ENCODE measurements at regions not wholly inside any gene's neighbourhood (a gene's known extent, or its start where the extent isn't known, plus 50 kb on each side); places are given as distances from the start of the nearest gene placed in this dataset.

- no peak overlapping the region for H3K4me3 ChIP-seq (ENCODE audit: low read depth, low read length)
- no peaks in the 10 kb centered on the region for H3K9me3 ChIP-seq (ENCODE audit: control insufficient read depth, insufficient read depth, low read length)
- H3K9ac ChIP-seq (ENCODE audit: low read depth, low read length): no peak overlapping the region
- H3K4me1 ChIP-seq (ENCODE audit: control insufficient read depth, insufficient read depth, low read length): peaks cover 7% of the 10 kb centered on the region; the same call in 1 of the 2 replicates
- H3K27ac ChIP-seq (ENCODE audit: low read depth, low read length): no peak overlapping the region
- no peaks in the 10 kb centered on the region for H3K27me3 ChIP-seq (ENCODE audit: control insufficient read depth, insufficient read depth, low read length)
- no peaks in the 10 kb centered on the region for H3K36me3 ChIP-seq (ENCODE audit: control insufficient read depth, insufficient read depth, low read length)
These were observed 310.9 kb upstream of the KCNJ16 start for GRCh38 chr17:69764146-69764545.

- no peak overlapping the region for H3K27ac ChIP-seq (ENCODE audit: low read depth, low read length)
- no peaks in the 10 kb centered on the region for H3K9me3 ChIP-seq (ENCODE audit: control insufficient read depth, insufficient read depth, low read length)
- H3K9ac ChIP-seq (ENCODE audit: low read depth, low read length): no peak overlapping the region
- no peaks in the 10 kb centered on the region for H3K4me1 ChIP-seq (ENCODE audit: control insufficient read depth, insufficient read depth, low read length)
- H3K4me3 ChIP-seq (ENCODE audit: low read depth, low read length): no peak overlapping the region
- H3K36me3 ChIP-seq (ENCODE audit: control insufficient read depth, insufficient read depth, low read length): no peaks in the 10 kb centered on the region
- no peaks in the 10 kb centered on the region for H3K27me3 ChIP-seq (ENCODE audit: control insufficient read depth, insufficient read depth, low read length)
These were observed 306.0 kb upstream of the KCNJ16 start for GRCh38 chr17:69769050-69769449.

- Histone ChIP-seq H3K27me3 (ENCODE audit: control insufficient read depth, insufficient read depth, low read length) (no peaks in the 10 kb centered on the region), H3K9me3 (ENCODE audit: control insufficient read depth, insufficient read depth, low read length) (no peaks in the 10 kb centered on the region), H3K9ac (ENCODE audit: low read depth, low read length) (no peak overlapping the region), H3K4me3 (ENCODE audit: low read depth, low read length) (no peak overlapping the region), H3K27ac (ENCODE audit: low read depth, low read length) (no peak overlapping the region), H3K36me3 (ENCODE audit: control insufficient read depth, insufficient read depth, low read length) (no peaks in the 10 kb centered on the region), H3K4me1 (ENCODE audit: control insufficient read depth, insufficient read depth, low read length) (no peaks in the 10 kb centered on the region)
These were observed 301.9 kb upstream of the KCNJ16 start for GRCh38 chr17:69773081-69773480.

- no peak overlapping the region for H3K27ac ChIP-seq (ENCODE audit: low read depth, low read length)
These were observed 295.4 kb upstream of the KCNJ16 start for GRCh38 chr17:69779378-69780214.

GRCh38 chr17:69783865-69784264 is 291.2 kb upstream of the KCNJ16 start:
- Histone ChIP-seq H3K36me3 (ENCODE audit: control insufficient read depth, insufficient read depth, low read length) (no peaks in the 10 kb centered on the region), H3K9me3 (ENCODE audit: control insufficient read depth, insufficient read depth, low read length) (no peaks in the 10 kb centered on the region), H3K4me1 (ENCODE audit: control insufficient read depth, insufficient read depth, low read length) (0 out of 2 replicates have a peak, but pooled peaks cover 4% of the 10 kb centered on the region)

More at GRCh38 chr17:69779378-69780214, 295.4 kb upstream of the KCNJ16 start:
- no peak overlapping the region for H3K9ac ChIP-seq (ENCODE audit: low read depth, low read length)
- H3K9me3 ChIP-seq (ENCODE audit: control insufficient read depth, insufficient read depth, low read length): no peaks in the 10 kb centered on the region
- H3K36me3 ChIP-seq (ENCODE audit: control insufficient read depth, insufficient read depth, low read length): no peaks in the 10 kb centered on the region
- H3K4me1 ChIP-seq (ENCODE audit: control insufficient read depth, insufficient read depth, low read length): 0 out of 2 replicates have a peak, but pooled peaks cover 4% of the 10 kb centered on the region
- no peak overlapping the region for H3K4me3 ChIP-seq (ENCODE audit: low read depth, low read length)
- H3K27me3 ChIP-seq (ENCODE audit: control insufficient read depth, insufficient read depth, low read length): no peaks in the 10 kb centered on the region

GRCh38 chr17:69788957-69789356 is 286.1 kb upstream of the KCNJ16 start:
- Histone ChIP-seq H3K27me3 (ENCODE audit: control insufficient read depth, insufficient read depth, low read length) (no peaks in the 10 kb centered on the region), H3K4me3 (ENCODE audit: low read depth, low read length) (no peak overlapping the region), H3K9ac (ENCODE audit: low read depth, low read length) (no peak overlapping the region)

More at GRCh38 chr17:69783865-69784264, 291.2 kb upstream of the KCNJ16 start:
- no peaks in the 10 kb centered on the region for H3K27me3 ChIP-seq (ENCODE audit: control insufficient read depth, insufficient read depth, low read length)
- no peak overlapping the region for H3K4me3 ChIP-seq (ENCODE audit: low read depth, low read length)
- H3K9ac ChIP-seq (ENCODE audit: low read depth, low read length): no peak overlapping the region
- H3K27ac ChIP-seq (ENCODE audit: low read depth, low read length): no peak overlapping the region

GRCh38 chr17:69796078-69796477 is 278.9 kb upstream of the KCNJ16 start:
- Histone ChIP-seq H3K36me3 (ENCODE audit: control insufficient read depth, insufficient read depth, low read length) (no peaks in the 10 kb centered on the region), H3K4me3 (ENCODE audit: low read depth, low read length) (no peak overlapping the region), H3K27me3 (ENCODE audit: control insufficient read depth, insufficient read depth, low read length) (no peaks in the 10 kb centered on the region), H3K9ac (ENCODE audit: low read depth, low read length) (no peak overlapping the region), H3K27ac (ENCODE audit: low read depth, low read length) (no peak overlapping the region), H3K9me3 (ENCODE audit: control insufficient read depth, insufficient read depth, low read length) (no peaks in the 10 kb centered on the region), H3K4me1 (ENCODE audit: control insufficient read depth, insufficient read depth, low read length) (no peaks in the 10 kb centered on the region)

More at GRCh38 chr17:69788957-69789356, 286.1 kb upstream of the KCNJ16 start:
- Histone ChIP-seq H3K9me3 (ENCODE audit: control insufficient read depth, insufficient read depth, low read length) (no peaks in the 10 kb centered on the region), H3K4me1 (ENCODE audit: control insufficient read depth, insufficient read depth, low read length) (no peaks in the 10 kb centered on the region), H3K36me3 (ENCODE audit: control insufficient read depth, insufficient read depth, low read length) (no peaks in the 10 kb centered on the region), H3K27ac (ENCODE audit: low read depth, low read length) (no peak overlapping the region)

GRCh38 chr17:69800870-69801269 is 274.2 kb upstream of the KCNJ16 start:
- no peaks in the 10 kb centered on the region for H3K36me3 ChIP-seq (ENCODE audit: control insufficient read depth, insufficient read depth, low read length)
- H3K27me3 ChIP-seq (ENCODE audit: control insufficient read depth, insufficient read depth, low read length): no peaks in the 10 kb centered on the region
- H3K4me1 ChIP-seq (ENCODE audit: control insufficient read depth, insufficient read depth, low read length): no peaks in the 10 kb centered on the region; the same call in 1 of the 2 replicates
- no peak overlapping the region for H3K9ac ChIP-seq (ENCODE audit: low read depth, low read length)
- no peak overlapping the region for H3K4me3 ChIP-seq (ENCODE audit: low read depth, low read length)
- no peak overlapping the region for H3K27ac ChIP-seq (ENCODE audit: low read depth, low read length)
- H3K9me3 ChIP-seq (ENCODE audit: control insufficient read depth, insufficient read depth, low read length): no peaks in the 10 kb centered on the region

- Histone ChIP-seq H3K27ac (ENCODE audit: low read depth, low read length) (no peak overlapping the region), H3K4me3 (ENCODE audit: low read depth, low read length) (no peak overlapping the region), H3K4me1 (ENCODE audit: control insufficient read depth, insufficient read depth, low read length) (no peaks in the 10 kb centered on the region; the same call in 1 of the 2 replicates), H3K9me3 (ENCODE audit: control insufficient read depth, insufficient read depth, low read length) (no peaks in the 10 kb centered on the region), H3K27me3 (ENCODE audit: control insufficient read depth, insufficient read depth, low read length) (no peaks in the 10 kb centered on the region), H3K36me3 (ENCODE audit: control insufficient read depth, insufficient read depth, low read length) (no peaks in the 10 kb centered on the region), H3K9ac (ENCODE audit: low read depth, low read length) (no peak overlapping the region)
These were observed 273.7 kb upstream of the KCNJ16 start for GRCh38 chr17:69801368-69801767.

GRCh38 chr17:69802045-69802740 is 272.8 kb upstream of the KCNJ16 start:
- Histone ChIP-seq H3K4me1 (ENCODE audit: control insufficient read depth, insufficient read depth, low read length) (no peaks in the 10 kb centered on the region; the same call in 1 of the 2 replicates), H3K27me3 (ENCODE audit: control insufficient read depth, insufficient read depth, low read length) (no peaks in the 10 kb centered on the region), H3K4me3 (ENCODE audit: low read depth, low read length) (no peak overlapping the region), H3K27ac (ENCODE audit: low read depth, low read length) (no peak overlapping the region), H3K9me3 (ENCODE audit: control insufficient read depth, insufficient read depth, low read length) (no peaks in the 10 kb centered on the region), H3K36me3 (ENCODE audit: control insufficient read depth, insufficient read depth, low read length) (no peaks in the 10 kb centered on the region), H3K9ac (ENCODE audit: low read depth, low read length) (no peak overlapping the region)

- H3K9ac ChIP-seq (ENCODE audit: low read depth, low read length): no peak overlapping the region
- H3K27ac ChIP-seq (ENCODE audit: low read depth, low read length): no peak overlapping the region
- no peaks in the 10 kb centered on the region for H3K27me3 ChIP-seq (ENCODE audit: control insufficient read depth, insufficient read depth, low read length)
- H3K36me3 ChIP-seq (ENCODE audit: control insufficient read depth, insufficient read depth, low read length): no peaks in the 10 kb centered on the region
- no peaks in the 10 kb centered on the region for H3K9me3 ChIP-seq (ENCODE audit: control insufficient read depth, insufficient read depth, low read length)
- H3K4me1 ChIP-seq (ENCODE audit: control insufficient read depth, insufficient read depth, low read length): no peaks in the 10 kb centered on the region
- H3K4me3 ChIP-seq (ENCODE audit: low read depth, low read length): no peak overlapping the region
These were observed 265.7 kb upstream of the KCNJ16 start for GRCh38 chr17:69809331-69809730.
